ENCODE measurements at regions not wholly inside any gene's neighbourhood (a gene's known extent, or its start where the extent isn't known, plus 50 kb on each side); places are given as distances from the start of the nearest gene placed in this dataset.

DNA sequence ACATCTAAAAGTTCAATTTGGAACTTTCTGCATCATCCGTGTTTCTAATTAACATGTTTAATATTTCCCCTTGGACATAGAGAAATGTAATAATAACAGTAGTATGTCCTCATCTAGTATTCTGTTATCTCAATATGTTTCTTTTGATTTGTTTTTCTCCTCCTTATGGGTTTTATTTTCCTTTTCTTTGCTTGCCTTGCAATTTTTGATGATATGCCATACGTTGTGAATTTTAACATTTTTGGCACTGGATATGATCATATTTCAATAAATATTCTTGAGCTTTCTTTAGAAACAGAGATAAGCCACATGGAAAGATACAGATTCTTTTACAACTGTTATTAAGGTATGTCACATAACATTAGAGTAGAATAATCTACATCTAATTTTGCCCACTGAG lies 1316.2 kb downstream of the CDH8 start:
- in situ Hi-C loops (cut with MboI) (no loop called here), intact Hi-C loops (cut with micrococcal nuclease; ENCODE audit: unreplicated experiment) (no loop called here)
- Histone ChIP-seq H3K36me3 (ENCODE audit: control insufficient read depth in 2 of 2, insufficient read depth in 2 of 2, low read length in 1 of 2) (no peaks in the 10 kb centered on the region), H3K4me1 (ENCODE audit: control insufficient read depth, insufficient read depth, low read length) (no peaks in the 10 kb centered on the region), H3K9me3 (replicated peaks; ENCODE audit: control insufficient read depth, insufficient read depth, low read length) (no peaks in the 10 kb centered on the region), H2AFZ (ENCODE audit: control insufficient read depth, low read depth, low read length) (no peak overlapping the region), H3K27me3 (replicated peaks in 1 of 2; ENCODE audit: control insufficient read depth in 2 of 2, insufficient read depth in 2 of 2, low read length in 1 of 2) (no peaks in the 10 kb centered on the region), H3K79me2 (ENCODE audit: control insufficient read depth, insufficient read depth, low read length) (no peaks in the 10 kb centered on the region), H3K4me2 (ENCODE audit: control insufficient read depth, insufficient read depth) (no peak overlapping the region), H3K27ac (ENCODE audit: control insufficient read depth, insufficient read depth) (no peak overlapping the region), H3K9ac (ENCODE audit: control insufficient read depth, insufficient read depth, low read length) (no peak overlapping the region), H3K4me3 (no peak overlapping the region), H4K20me1 (ENCODE audit: control insufficient read depth, insufficient read depth) (no peaks in the 10 kb centered on the region)
- ChIA-PET RAD21 (ENCODE audit: unreplicated experiment) (no interaction called here), CTCF (no interaction called here), POLR2A (no interaction called here), SMC1A (ENCODE audit: uncharacterized antibody, unreplicated experiment) (no interaction called here)
- BruUV-seq (replicated peaks) = no TSS peak
- FAIRE-seq = no peak
- ATAC-seq = no peak
- 19% methylated on average over 2 of the region's 2 CpGs for WGBS (ENCODE audit: insufficient coverage, insufficient replicate concordance, low lambda C conversion rate, missing lambda C conversion rate)
- no peak for DNase-seq (ENCODE audit: low read depth, low spot score)
- TF ChIP-seq TBL1XR1 (IDR thresholded peaks at IDR 0.05; ENCODE audit: low read depth, low read length) = no peak
- TF ChIP-seq RAD51 (IDR thresholded peaks at IDR 0.05) = no peak
- TF ChIP-seq CEBPB (IDR thresholded peaks at IDR 0.05; ENCODE audit: borderline replicate concordance in 1 of 2, low read depth in 2 of 2, low read length in 2 of 2) = no peak
- TF ChIP-seq EZH2 (IDR thresholded peaks at IDR 0.05; ENCODE audit: borderline replicate concordance, control insufficient read depth, low read depth, low read length) = no peak
- TF ChIP-seq CBX5 (IDR thresholded peaks at IDR 0.05; ENCODE audit: low read depth) = no peak
- no peak for TF ChIP-seq ASH2L (IDR thresholded peaks at IDR 0.05; ENCODE audit: borderline replicate concordance, low read depth)
- TF ChIP-seq ZNF622 (IDR thresholded peaks at IDR 0.05) = no peak
- no peak for TF ChIP-seq NFYB (IDR thresholded peaks at IDR 0.05; ENCODE audit: insufficient read depth, low read depth, low read length)
- TF ChIP-seq NR2C2 (IDR thresholded peaks at IDR 0.05; ENCODE audit: borderline replicate concordance, control insufficient read depth, insufficient read length, low read depth) = no peak
- TF ChIP-seq NRF1 (conservative IDR thresholded peaks at IDR 0.05; ENCODE audit: low read depth, low read length) = no peak
- TF ChIP-seq, protein P1, sequence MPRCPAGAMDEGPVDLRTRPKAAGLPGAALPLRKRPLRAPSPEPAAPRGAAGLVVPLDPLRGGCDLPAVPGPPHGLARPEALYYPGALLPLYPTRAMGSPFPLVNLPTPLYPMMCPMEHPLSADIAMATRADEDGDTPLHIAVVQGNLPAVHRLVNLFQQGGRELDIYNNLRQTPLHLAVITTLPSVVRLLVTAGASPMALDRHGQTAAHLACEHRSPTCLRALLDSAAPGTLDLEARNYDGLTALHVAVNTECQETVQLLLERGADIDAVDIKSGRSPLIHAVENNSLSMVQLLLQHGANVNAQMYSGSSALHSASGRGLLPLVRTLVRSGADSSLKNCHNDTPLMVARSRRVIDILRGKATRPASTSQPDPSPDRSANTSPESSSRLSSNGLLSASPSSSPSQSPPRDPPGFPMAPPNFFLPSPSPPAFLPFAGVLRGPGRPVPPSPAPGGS (IDR thresholded peaks at IDR 0.05; ENCODE audit: borderline replicate concordance, insufficient read depth, low read depth, low read length, poor library complexity, severe bottlenecking) = no peak
- TF ChIP-seq YBX1 (IDR thresholded peaks at IDR 0.05) = no peak
- no peak for TF ChIP-seq BCLAF1 (IDR thresholded peaks at IDR 0.05)
- no peak for TF ChIP-seq POLR2AphosphoS5 (IDR thresholded peaks at IDR 0.05; ENCODE audit: low read length)
- TF ChIP-seq ZNF274 (IDR thresholded peaks at IDR 0.05; ENCODE audit: insufficient read depth, insufficient read length) = no peak
- TF ChIP-seq PKNOX1 (IDR thresholded peaks at IDR 0.05) = no peak
- no peak for TF ChIP-seq RAD21 (IDR thresholded peaks at IDR 0.05; ENCODE audit: insufficient read depth, low read depth, low read length)
